GM12873 (cell line): ENCODE measurements at regions not wholly inside any gene's neighbourhood (a gene's known extent, or its start where the extent isn't known, plus 50 kb on each side); places are given as distances from the start of the nearest gene placed in this dataset.

Experiments used
- TF ChIP-seq, protein P1 (sequence below): IDR thresholded peaks from 2 replicates; pipeline ENCODE4 v1.5.1; 2012; ENCODE audit warnings: low read depth, mild to moderate bottlenecking, moderate library complexity, low read length, control low read depth; ENCODE audit not compliant: insufficient read depth; ENCODE audit errors: missing control alignments

DNA sequence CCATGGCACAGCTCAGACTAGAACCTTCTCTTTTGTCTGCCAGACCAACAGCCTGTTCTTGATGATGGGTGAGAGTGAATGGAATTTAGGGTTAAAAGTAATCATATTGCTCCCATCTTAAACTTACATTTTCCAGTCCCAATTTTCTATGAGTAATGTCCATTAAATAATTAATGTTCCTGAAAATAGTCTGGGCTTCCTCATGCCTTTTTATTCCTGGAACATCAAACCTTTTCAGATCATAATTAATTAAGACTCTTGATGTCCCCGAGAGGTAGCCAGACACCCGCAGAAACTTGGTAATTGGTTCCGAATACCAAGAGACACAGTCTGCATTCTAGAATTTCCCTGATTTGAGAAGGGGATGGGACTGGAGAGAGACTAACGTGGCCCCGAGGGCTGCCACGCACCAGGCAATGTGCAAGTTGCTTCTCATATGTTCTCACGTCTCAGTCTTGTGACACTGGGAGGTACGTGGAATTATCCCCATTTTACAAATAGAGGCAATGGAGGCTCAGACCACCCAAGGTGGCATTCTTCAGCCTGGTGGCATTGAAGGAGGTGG lies 78.6 kb upstream of the TOX2 start:
- TF ChIP-seq, protein P1, sequence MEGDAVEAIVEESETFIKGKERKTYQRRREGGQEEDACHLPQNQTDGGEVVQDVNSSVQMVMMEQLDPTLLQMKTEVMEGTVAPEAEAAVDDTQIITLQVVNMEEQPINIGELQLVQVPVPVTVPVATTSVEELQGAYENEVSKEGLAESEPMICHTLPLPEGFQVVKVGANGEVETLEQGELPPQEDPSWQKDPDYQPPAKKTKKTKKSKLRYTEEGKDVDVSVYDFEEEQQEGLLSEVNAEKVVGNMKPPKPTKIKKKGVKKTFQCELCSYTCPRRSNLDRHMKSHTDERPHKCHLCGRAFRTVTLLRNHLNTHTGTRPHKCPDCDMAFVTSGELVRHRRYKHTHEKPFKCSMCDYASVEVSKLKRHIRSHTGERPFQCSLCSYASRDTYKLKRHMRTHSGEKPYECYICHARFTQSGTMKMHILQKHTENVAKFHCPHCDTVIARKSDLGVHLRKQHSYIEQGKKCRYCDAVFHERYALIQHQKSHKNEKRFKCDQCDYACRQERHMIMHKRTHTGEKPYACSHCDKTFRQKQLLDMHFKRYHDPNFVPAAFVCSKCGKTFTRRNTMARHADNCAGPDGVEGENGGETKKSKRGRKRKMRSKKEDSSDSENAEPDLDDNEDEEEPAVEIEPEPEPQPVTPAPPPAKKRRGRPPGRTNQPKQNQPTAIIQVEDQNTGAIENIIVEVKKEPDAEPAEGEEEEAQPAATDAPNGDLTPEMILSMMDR = no peak

DNA sequence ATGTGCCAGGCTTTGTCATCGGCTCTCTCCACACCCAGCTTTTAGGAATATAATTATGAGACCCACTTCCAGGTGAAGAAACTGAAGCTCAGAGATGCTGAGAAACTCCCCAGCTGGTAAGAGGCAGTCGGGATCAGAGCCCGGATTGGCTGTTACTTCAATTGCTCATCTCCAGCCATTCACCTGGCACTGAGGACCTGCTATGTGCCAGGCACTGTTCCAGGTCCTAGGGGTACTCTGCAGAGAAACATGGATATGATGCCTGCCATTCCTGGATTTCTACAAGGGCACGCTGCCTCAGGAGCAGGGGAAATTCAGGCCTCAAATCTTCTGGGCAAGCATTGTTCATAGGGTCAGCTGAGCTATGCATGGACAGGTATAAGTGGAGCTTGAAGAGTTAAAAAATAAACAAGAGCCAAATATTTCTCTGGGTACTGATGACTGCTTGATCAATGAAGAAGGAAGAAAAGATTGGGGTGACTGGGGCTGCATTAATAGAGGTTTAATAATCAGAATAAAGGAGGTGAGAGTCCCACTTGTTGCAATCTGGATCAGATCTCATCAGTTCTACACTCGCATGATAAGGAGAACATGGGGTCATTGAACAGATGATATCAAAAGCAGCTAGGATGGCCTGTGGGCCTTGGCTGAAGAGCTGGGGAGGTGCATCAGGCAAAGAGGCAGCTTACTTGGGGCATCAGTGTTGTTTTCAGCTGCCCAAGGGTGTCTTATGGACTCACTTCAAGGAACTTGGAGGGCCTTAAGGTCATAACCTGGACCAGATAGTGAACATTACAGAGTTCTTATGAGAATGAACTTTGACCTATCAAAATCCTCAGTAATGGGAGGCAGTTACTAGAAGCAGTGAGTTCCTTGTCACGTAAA lies 80.9 kb upstream of the TOX2 start:
- TF ChIP-seq, protein P1 = no peak

DNA sequence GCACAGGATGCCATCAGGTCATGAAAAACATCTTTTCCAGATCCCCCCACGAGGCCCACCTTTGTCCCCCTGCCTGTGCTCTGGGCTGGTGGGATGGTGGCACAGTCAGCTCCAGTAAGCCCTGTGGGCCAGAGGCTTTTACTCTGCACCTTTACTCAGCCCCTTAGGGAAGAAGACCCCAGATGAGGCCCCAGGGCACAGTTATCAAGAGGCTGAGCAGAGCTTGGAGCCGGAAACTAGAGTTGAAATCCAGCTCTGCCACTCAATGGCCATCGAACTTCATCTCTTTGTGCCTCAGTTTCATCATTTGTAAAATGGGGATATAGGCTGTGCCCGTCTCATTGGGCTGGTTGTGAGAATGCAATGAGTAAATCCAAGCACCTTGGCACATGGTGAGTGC lies 81.7 kb upstream of the TOX2 start:
- TF ChIP-seq, protein P1 = no peak

DNA sequence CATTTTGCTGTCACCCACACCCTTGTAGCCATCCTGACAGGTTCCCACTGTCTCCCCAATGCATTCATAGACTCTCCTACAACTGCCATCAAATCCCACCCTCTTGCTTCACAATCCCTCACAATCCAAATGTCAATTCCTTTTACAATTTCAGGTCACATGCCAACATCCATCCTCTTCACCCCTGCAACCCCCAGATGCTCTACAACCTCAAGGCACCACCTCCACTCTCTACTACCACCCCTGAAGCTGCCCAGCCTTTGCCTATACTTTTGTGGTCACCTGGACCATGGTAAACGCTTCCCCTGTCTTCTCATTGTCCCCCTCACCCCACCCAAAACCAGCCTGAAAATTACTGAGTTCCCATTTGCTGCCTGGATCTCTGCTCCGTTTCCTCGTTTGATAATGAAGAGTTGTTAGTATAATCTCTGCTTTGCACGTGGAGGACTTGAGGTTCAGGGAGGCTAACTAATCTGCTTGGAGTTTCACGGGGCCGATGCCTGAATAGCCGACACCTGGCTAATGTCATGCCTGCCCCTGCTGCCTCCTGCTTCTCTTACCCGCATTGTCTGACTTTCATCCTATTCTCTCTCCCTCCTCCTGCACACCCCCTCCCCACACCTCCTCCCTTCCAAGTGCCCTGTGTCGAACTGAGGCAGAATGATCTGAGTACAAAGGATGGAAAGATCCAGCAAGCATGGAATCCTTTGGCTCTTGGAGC lies 82.4 kb upstream of the TOX2 start:
- TF ChIP-seq, protein P1 = no peak

DNA sequence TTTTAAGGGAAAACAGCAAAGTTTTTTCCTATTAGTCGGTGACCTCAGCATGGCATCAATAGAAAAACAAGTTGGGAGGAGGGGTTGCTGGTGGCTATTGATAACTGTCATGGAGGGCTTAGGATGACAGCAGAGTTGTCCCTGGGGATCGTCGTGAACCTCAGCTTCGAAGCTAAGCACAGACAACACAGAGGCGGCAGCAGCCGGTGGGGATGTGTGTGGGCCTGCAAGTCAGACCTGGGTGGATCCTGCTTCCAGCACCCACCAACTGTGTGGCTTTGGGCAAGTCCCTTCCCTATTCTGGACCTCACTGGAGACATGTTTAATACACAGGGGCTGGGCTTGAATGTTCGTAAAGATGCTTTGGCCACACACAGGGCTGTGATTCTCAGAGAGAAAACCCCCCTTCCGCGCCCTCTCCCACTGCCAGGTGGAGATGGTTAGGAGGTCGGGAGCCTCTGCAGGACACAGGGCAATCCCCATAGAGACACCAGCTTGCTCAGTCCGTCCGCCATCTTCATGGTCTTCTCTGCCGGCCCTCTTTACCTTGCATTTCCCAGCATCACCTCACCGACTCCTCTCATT lies 83.1 kb upstream of the TOX2 start:
- TF ChIP-seq, protein P1 = no peak

DNA sequence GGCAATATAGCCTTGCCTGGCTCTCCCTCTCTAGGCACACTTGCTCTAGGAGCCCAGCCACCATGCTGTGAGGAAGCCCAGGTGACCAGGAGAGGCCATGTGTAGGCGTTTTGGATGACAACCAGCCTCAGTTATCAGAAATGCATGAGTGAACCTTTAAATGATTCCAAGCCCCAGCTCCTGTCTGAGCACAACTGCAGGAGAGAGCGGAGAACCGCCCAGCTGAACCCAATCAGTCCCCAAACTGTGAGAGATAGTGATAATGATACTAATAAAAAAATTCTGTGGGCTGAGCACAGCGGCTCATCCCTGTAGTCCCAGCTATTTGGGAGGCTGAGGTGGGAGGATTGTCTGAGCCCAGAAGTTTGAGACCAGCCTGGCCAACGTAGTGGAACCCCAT lies 83.8 kb upstream of the TOX2 start:
- TF ChIP-seq, protein P1 = no peak
